ENCODE measurements at regions not wholly inside any gene's neighbourhood (a gene's known extent, or its start where the extent isn't known, plus 50 kb on each side); places are given as distances from the start of the nearest gene placed in this dataset.

GRCh38 chr9:7860335-7860709 is 60.7 kb upstream of the DMAC1 start:
- no peaks in the 10 kb centered on the region for H3K4me1 ChIP-seq (ENCODE audit: insufficient read depth, low read length)
- no peaks in the 10 kb centered on the region for H3K9me3 ChIP-seq (ENCODE audit: insufficient read depth, low read length, severe bottlenecking)
- no peaks in the 10 kb centered on the region for H3K79me2 ChIP-seq (ENCODE audit: insufficient read depth, low read length)
- no peak overlapping the region for H3K4me2 ChIP-seq (ENCODE audit: insufficient read depth, low read length)
- DNase-seq (no peak), ATAC-seq (ENCODE audit: insufficient read depth, low read depth) (no peak)
- H3K4me3 ChIP-seq (ENCODE audit: low read depth in 1 of 2, low read length in 2 of 2), result no peak overlapping the region
- H2AFZ ChIP-seq (ENCODE audit: low read depth, low read length), result no peak overlapping the region
- TF ChIP-seq, protein P1, sequence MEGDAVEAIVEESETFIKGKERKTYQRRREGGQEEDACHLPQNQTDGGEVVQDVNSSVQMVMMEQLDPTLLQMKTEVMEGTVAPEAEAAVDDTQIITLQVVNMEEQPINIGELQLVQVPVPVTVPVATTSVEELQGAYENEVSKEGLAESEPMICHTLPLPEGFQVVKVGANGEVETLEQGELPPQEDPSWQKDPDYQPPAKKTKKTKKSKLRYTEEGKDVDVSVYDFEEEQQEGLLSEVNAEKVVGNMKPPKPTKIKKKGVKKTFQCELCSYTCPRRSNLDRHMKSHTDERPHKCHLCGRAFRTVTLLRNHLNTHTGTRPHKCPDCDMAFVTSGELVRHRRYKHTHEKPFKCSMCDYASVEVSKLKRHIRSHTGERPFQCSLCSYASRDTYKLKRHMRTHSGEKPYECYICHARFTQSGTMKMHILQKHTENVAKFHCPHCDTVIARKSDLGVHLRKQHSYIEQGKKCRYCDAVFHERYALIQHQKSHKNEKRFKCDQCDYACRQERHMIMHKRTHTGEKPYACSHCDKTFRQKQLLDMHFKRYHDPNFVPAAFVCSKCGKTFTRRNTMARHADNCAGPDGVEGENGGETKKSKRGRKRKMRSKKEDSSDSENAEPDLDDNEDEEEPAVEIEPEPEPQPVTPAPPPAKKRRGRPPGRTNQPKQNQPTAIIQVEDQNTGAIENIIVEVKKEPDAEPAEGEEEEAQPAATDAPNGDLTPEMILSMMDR (IDR thresholded peaks at IDR 0.05; ENCODE audit: borderline replicate concordance, extremely low read depth, low read length, poor library complexity, severe bottlenecking), result no peak
- no peak for TF ChIP-seq EZH2 (IDR thresholded peaks at IDR 0.05; ENCODE audit: borderline replicate concordance, low read depth, low read length, severe bottlenecking)
- H4K20me1 ChIP-seq (ENCODE audit: insufficient read depth, low read length), result no peaks in the 10 kb centered on the region
- no peak overlapping the region for H3K9ac ChIP-seq (ENCODE audit: low read depth, low read length)
- no peaks in the 10 kb centered on the region for H3K36me3 ChIP-seq (ENCODE audit: insufficient read depth, low read length)
- no peaks in the 10 kb centered on the region for H3K27me3 ChIP-seq (ENCODE audit: insufficient read depth, low read length, poor library complexity)
- H3K27ac ChIP-seq (ENCODE audit: low read length), result no peak overlapping the region

- DNase-seq, result no peak
- Histone ChIP-seq H3K27ac (ENCODE audit: low read length) (no peak overlapping the region), H4K20me1 (ENCODE audit: insufficient read depth, low read length) (no peaks in the 10 kb centered on the region), H3K9me3 (ENCODE audit: insufficient read depth, low read length, severe bottlenecking) (no peaks in the 10 kb centered on the region), H3K36me3 (ENCODE audit: insufficient read depth, low read length) (no peaks in the 10 kb centered on the region), H3K4me3 (ENCODE audit: low read depth in 1 of 2, low read length in 2 of 2) (no peak overlapping the region), H3K79me2 (ENCODE audit: insufficient read depth, low read length) (no peaks in the 10 kb centered on the region), H2AFZ (ENCODE audit: low read depth, low read length) (no peak overlapping the region), H3K9ac (ENCODE audit: low read depth, low read length) (no peak overlapping the region), H3K27me3 (ENCODE audit: insufficient read depth, low read length, poor library complexity) (no peaks in the 10 kb centered on the region), H3K4me2 (ENCODE audit: insufficient read depth, low read length) (no peak overlapping the region), H3K4me1 (ENCODE audit: insufficient read depth, low read length) (no peaks in the 10 kb centered on the region)
- ATAC-seq (ENCODE audit: insufficient read depth, low read depth), result no peak
- TF ChIP-seq EZH2 (IDR thresholded peaks at IDR 0.05; ENCODE audit: borderline replicate concordance, low read depth, low read length, severe bottlenecking), result no peak
- TF ChIP-seq, protein P1 (IDR thresholded peaks at IDR 0.05; ENCODE audit: borderline replicate concordance, extremely low read depth, low read length, poor library complexity, severe bottlenecking), result no peak
These were observed 60.2 kb upstream of the DMAC1 start for GRCh38 chr9:7859701-7860334.

GRCh38 chr9:7858166-7858565 is 58.6 kb upstream of the DMAC1 start:
- no peaks in the 10 kb centered on the region for H3K27me3 ChIP-seq (ENCODE audit: insufficient read depth, low read length, poor library complexity)

More at GRCh38 chr9:7858166-7858565, 58.6 kb upstream of the DMAC1 start:
- no peak overlapping the region for H3K27ac ChIP-seq (ENCODE audit: low read length)
- ATAC-seq (ENCODE audit: insufficient read depth, low read depth) (no peak), DNase-seq (no peak)
- no peak for TF ChIP-seq EZH2 (IDR thresholded peaks at IDR 0.05; ENCODE audit: borderline replicate concordance, low read depth, low read length, severe bottlenecking)
- TF ChIP-seq, protein P1 (IDR thresholded peaks at IDR 0.05; ENCODE audit: borderline replicate concordance, extremely low read depth, low read length, poor library complexity, severe bottlenecking), result no peak
- H2AFZ ChIP-seq (ENCODE audit: low read depth, low read length), result no peak overlapping the region
- H3K4me2 ChIP-seq (ENCODE audit: insufficient read depth, low read length), result no peak overlapping the region
- no peaks in the 10 kb centered on the region for H3K9me3 ChIP-seq (ENCODE audit: insufficient read depth, low read length, severe bottlenecking)
- H3K4me1 ChIP-seq (ENCODE audit: insufficient read depth, low read length), result no peaks in the 10 kb centered on the region
- H3K9ac ChIP-seq (ENCODE audit: low read depth, low read length), result no peak overlapping the region
- H3K4me3 ChIP-seq (ENCODE audit: low read depth in 1 of 2, low read length in 2 of 2), result no peak overlapping the region
- H3K36me3 ChIP-seq (ENCODE audit: insufficient read depth, low read length), result no peaks in the 10 kb centered on the region
- no peaks in the 10 kb centered on the region for H3K79me2 ChIP-seq (ENCODE audit: insufficient read depth, low read length)
- no peaks in the 10 kb centered on the region for H4K20me1 ChIP-seq (ENCODE audit: insufficient read depth, low read length)
